NCI-H526 treated with DMSO at 0.1 percent for 48 hours (cell line): ENCODE measurements at regions not wholly inside any gene's neighbourhood (a gene's known extent, or its start where the extent isn't known, plus 50 kb on each side); places are given as distances from the start of the nearest gene placed in this dataset.

ENCODE experiments used
- DNase-seq: peaks from one replicate; lab custom pipeline; 2025; lab: John Stamatoyannopoulos, UW

DNA sequence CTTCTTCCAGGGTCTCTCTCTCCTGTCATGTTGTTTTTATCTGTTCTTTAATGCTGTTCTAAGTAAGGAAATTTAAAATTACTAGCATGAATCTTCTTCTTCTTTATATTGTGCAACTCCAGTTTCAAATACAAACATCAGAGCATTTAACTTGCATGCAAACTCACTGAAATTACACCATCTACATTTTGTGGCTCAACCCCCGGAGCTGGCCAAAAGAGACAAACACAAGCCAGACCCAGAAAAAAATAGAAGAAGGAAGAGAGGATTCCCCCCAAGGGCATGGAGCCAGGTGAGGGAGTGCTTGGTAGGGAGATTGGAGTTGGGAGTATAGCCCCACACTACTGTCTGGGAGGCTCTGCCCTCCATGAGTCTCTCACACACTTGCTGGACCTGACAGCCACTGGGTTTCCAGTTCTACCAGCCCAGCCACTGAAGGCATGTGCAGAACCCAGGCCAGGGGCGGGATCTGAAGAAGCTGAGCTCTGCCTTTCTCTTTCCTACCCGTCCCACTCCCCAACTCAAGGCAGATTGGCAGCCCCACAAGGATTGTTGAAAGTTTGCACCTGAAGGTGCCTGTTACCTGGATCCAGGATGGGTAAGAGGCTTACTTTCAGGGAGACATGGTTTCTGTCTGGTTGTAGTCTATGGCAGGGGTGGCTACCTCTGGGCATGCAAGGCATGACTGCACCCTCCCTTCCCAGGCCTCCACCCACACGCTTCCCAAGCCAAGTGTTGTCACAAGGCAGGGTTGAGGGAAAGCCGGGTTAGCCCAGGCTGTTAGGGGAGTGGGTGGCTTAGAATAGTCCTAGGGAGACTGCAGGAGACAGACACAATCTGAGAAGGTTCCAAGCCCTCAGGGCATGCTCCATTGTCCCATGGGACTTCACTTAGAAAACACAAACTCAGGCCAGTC, 297.2 kb downstream of the TGFB2 start:
- DNase-seq = no peak

DNA sequence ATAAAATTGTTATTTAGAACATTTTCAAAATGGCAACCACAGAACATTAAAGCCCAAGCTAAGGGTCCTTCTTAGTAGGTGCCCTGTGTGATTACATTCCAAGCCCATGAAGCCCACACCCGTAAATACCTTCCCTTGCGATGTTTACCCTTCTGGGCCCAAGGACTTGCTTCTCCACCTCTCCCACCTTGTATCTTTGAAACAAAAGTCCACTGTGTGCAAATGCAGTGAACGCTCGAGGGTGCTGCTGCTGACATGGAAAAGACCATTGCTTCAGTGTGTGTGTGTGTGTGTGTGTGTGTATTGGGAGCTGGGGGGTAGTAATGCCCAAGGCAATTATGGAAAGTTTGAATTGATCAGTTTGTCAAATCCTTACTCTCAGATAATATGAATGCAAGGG, 298.1 kb downstream of the TGFB2 start:
- DNase-seq = no peak

DNA sequence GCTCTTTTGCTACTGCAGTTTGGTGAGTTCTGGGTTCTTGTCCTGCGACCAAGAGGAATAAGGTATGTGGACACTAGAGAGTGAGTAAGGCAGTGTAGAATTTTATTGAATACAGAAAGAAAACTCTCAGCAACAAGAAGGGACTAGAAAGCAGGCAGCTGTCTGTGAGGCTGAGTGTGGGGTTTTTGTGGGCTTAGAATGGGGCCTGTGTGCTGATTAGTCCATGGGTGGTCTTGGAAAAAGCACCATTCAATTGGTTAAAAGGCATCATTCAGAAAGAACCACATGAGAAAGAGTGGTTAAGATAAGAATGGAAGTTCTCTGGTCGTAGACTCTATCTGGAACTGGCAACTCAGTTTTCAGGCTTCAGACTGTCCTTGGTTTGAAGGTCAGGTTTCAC, 298.8 kb downstream of the TGFB2 start:
- no peak for DNase-seq

DNA sequence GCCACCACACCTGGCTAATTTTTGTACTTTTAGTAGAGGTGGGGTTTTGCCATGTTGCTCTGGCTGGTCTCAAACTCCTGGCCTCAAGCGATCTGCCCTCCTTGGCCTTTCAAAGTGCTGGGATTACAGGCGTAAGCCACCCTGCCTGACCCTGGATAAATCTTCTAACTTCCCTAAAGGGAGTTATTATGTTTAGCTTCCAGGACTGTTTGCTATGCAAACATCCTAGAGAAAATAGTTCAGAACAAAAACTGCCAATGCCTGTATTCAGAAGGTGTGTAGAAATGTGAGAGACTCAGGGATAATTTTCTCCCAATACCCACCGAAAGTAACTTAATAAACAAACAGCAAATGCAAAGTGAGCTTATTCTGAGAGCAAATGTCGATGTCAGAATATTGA, 301.2 kb downstream of the TGFB2 start:
- DNase-seq = no peak

DNA sequence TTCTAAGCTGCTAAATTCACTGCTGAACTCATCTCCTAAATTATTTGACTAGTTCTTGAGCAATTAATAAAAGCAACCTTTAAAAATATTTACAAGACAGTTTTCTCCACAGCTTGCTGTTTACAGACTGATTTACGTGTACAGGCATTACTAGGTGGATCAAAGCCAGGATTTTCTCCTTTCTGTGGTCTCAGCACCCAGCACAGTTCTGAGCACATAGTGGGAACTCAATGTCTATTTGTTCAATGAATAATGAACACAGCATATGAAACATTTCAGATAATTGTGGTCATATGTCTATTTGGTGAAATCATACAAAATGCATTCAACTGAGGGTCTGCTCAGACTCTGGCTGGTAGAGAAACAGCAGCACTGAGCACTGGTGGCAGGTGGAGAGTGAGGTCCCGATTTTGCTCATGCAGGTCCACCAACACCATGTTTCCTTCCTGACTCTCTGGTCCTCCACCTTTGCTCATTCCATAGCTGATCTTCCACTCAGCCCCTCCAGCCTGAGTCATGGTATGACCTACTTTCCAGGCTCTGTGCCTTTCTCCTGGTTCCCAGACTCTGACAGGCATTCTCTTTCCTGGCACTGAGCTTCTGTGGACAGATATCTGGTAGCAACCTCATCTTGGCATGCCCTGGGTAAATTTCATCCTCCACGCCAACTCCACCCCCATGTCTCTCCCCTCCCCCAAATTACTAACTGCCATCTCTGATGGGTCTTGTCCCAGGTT, 311.3 kb downstream of the TGFB2 start:
- DNase-seq = no peak

DNA sequence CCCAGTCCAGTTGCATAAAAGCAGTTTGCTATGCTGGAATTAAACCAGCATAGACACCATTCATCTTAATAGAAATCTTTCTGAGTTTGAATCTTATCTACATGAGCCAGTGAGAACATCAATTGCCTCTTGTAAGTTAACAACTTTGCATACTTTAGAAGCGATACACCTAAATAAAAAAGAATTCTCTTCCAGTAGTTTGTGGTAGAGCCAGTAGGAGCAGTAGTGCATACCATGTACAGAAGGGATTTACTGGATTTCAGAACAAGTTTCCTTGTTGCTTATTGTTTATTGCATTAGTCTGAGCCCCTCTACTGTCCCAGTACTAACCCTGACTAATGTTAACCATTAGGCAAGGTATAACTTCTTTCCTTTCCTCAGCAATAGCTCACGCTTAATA, 313.1 kb downstream of the TGFB2 start:
- DNase-seq = no peak

DNA sequence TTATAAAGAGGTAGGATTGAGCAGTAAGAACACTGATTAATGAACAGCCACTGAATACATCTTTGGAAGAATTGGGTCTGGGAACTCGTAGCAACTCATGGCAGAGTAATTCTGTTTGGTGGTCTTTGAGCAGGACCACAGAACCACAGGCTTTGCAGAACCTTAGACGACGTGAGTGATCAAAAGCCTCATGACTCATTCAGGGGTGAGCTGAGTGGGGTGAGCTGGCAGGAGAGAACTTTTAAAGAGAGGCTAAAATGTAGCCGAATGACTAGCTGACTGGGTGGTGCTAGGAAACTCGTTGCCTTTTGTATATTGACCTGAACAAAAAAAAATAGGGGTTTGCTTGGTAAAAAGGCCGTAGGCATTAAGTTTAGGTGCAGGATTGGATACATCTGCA, 313.8 kb downstream of the TGFB2 start:
- no peak for DNase-seq

DNA sequence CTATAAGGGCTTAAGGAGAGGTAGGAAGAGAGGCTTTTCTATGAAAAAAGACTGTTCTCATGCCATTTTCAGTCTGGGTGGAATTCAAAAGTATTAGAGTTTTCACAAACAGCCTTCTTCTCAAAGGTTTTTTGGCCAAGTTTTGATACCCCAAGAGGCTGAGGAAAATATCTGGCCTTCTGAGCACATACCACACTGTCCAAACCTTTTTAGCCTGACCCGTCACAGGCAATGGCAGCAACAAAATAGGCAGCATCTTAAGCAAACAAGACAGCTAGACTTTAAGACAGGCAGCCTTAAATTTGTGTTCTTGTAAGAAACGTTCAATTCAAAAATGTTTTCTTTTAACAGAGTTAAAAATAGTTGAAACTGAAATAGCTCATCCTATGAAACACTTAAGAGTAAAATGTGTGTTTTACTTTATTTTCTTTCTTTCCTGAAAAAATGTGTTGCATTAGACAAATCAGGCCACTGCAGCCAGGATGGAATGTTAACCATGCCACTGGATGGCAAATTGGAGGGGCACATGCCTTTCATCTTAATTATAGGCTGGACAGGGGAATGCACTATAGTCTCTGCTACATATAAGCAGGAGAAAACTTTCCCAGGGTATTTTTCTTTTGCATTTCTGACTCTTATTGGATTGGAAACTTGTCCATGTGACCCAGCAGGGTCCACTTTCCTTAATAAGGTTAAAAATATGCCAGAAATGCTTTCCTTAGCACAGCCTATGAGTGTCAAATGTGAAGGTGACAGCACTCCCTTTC, 315.0 kb downstream of the TGFB2 start:
- no peak for DNase-seq

DNA sequence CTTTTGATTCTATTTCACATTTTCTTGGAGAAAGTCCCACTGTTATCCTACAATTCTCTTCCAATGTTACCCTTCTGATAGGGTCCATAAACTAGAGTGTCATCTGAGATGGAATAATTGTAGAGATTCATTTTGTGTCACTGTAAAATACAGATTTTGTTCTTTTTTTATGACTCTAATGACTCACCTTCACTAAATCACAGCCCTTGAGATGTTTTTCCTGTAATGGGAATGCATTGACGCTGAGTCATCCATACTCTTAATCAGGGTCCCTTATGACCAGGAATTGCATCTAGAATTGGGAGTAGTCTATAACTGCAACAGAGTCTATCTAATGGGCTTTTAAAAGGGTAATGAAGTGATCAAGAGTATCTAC, 315.5 kb downstream of the TGFB2 start:
- DNase-seq = no peak

DNA sequence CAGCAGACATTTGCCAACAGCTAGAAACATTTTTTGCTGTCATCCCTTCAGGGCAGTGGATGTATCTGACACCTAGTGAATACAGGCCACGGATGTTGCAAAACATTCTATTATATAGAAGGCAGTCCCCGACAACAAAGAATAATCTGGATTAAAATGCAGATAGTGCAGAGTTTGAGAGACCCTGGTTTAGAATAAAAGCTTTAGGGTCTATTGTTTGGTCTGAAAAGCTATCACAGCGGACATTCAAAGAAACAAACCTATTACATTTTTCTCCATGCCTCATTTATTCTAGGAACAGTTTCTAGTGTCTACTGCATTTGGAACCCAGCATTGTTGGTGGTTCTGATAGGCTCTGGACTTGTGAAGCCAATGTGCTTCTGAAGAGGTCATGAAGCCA, 316.3 kb downstream of the TGFB2 start:
- no peak for DNase-seq

DNA sequence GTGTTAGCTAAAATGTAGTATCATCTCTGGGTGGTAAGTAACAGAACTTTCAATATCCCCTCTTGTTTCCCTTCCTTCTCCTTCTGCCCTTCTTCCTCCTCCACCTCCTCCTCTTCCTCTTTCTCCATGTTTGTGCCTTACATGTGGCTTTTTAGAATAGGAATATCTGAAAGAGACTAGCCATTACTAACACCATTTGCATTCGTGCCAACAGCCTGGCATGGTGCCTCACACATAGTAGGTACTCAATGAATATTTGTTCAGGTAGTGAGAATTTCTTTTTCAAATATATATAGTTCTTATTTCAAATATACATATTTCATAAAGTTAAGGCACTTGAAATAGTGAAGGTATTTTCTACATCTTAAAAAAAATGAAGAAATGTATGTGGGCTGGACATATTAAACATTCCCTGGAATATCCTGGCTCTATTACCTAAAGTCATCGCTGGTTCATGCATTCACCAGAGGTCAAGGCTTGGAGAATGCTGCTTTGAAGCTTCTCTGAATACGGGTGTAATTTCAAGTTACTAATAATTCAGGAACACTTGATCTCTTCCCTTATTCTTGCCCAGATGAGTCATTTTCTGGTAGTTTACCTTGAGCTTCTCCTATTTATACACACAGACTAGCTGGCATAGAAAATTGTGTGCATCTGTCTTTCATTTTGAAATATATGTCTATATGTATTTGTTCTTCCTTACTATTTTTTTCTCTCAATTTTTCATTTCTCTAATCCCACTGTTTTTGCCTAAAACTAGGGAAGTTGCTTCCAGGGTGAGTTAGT, 319.4 kb downstream of the TGFB2 start:
- no peak for DNase-seq

DNA sequence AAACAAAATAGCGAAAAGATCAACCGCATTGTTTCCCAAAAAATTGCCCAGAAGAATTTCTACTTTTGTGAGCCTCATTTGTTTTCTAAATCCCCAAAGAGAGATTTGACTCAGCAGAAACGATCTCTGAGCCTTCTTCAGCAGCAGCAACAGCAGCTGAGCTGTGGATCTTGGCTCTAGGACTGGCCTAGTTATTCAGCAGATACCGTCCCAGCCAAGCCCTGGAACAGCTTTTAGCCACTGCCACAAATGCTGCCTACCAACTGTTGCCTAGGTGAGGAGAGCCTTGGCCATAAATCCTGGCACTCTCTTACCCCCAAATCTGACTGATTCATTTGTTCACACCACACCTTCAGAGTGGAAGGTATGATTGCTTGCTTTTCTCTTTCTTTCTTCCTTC, 320.1 kb downstream of the TGFB2 start:
- no peak for DNase-seq

DNA sequence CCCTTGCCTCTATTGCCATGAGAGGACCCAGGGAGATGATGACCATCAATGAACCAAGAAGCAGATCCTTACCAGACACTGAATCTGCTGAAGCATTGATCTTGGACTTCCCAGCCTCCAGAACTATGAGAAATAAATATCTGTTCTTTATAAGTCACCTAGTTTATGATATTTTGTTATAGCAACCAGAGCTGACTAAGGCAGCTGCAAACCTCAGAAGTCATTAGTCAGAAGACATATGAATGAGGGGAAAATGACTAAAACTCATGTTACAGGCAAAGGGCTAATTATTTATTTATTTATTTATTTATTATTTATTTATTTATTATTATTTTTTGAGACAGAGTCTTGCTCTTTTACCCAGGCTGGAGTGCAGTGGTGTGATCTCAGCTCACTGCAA, 321.1 kb downstream of the TGFB2 start:
- no peak for DNase-seq

DNA sequence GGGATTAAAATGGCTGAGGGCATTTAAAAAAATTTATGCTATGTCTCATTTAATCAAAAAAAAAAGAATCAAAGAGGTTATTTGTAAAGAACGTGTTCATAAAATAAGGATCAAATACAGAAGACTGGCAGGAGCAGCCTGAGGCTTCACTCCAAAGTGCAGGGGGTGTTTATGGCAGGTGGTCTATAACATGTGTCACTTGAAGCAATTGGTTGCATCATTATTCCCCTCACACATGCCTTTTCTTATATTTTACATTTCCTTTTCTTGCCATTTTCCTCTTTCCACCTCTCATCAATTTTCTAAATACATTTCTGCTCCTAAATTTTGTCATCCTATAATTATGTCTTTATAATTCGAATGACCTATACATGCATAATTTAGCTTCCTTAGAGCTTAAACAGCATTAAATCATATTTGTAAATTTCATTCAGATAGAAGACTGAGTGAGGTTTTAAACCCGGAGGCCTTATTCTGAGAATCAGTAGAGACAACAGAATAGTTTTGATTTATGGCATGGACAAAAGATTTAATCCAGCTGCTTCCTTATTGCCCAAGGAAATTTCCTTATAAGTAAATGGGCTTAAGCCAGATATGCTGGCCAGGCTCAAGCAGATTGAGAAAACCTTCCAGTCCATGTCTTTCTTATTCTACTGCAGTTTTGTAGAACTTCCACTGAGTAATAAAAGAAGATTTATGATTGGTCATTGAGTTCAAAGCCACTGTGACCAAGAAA, 322.8 kb downstream of the TGFB2 start:
- no peak for DNase-seq

DNA sequence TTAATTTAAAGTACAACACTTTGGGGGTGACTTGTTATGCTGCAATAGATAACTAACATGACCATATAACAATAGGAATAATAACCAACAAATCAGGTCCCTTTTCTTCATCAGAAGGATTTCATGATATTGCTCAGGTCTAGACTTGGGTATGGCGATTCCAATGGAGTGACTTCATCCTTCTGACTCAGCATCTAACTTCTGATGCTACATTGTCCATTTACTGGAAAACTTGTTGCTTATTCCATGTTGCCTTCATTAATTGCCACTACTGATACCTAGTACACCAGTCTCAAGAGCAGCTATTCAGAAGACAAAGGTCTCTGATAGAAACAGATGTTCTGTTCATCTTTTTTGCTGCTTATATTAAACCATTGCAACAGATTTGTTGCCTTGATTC, 324.3 kb downstream of the TGFB2 start:
- DNase-seq = no peak

DNA sequence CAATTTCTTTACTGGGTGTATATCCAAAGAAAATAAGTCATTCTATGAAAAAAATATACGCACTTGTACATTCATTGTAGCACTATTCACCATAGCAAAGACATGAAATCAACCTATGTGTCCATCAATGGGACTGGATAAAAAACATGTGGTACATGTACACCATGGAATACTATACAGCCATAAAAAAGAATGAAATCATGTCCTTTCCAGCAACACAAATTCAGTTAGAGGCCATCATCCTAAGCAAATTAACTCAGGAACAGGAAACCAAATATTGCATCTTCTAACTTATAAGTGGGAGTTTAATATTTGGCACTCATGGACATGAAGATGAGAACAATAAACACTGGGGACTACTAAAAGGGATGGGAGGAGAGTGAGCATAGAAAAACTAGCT, 325.7 kb downstream of the TGFB2 start:
- no peak for DNase-seq

DNA sequence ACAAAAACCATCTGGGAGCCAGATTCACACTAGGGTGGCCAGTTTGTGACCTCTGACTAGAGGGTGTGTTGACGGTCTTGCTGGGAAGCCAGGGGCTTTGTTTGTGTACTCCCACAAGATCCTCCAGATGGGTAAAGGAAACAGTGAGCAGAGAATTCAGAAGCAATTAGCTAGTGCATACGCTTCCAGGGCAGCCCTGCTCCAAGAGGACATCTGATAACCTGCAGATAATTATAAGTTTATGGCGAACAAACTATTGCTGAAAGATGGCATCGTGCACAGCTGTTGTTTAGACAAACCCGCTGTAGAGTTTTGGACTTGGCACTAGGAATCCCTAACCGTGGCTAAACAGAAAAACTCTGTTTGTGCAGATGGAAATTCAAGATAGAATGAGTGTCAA, 326.4 kb downstream of the TGFB2 start:
- DNase-seq = no peak

DNA sequence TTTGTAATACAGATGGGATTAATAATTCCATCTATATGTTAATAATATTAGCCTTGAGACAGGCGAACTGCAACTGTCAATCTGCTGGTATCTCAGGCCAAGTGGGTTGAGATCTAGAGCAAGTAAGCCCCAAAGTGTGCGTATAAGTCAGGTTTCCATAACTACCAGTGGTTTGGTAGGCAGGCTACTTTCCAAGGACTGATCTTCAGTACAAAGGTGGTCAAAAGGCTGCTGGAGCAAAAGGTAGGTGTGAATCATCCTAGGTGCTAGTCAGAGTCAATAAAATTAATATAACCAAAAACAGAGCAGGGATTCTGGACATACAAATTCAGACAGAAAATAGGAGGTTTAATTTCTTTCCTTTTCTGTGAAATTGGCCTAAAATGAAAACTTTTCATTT, 328.0 kb downstream of the TGFB2 start:
- no peak for DNase-seq

DNA sequence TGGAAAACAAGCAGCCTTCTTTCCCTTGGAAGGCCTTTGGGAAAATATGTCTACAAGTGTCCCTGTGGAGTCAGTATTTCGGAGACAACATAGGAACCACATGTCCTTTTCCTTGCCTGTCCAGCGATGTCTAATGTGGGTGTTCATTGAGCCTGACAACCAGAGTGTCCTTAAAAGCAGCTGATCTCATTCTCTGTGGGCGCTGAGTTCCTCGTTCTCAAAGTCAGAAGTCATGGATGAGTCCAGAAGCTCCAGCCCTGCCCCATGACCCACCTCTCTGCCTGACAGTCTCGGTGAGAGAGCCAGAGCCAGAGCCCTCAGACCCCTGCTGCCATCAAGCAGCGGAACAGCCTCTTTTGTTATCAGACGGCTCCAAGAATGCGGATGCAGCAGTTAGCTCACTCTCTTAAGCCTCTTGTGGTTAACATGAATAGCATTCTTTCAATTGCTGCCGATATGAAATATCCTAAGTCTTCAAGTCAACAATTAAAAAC, 329.2 kb downstream of the TGFB2 start:
- no peak for DNase-seq

DNA sequence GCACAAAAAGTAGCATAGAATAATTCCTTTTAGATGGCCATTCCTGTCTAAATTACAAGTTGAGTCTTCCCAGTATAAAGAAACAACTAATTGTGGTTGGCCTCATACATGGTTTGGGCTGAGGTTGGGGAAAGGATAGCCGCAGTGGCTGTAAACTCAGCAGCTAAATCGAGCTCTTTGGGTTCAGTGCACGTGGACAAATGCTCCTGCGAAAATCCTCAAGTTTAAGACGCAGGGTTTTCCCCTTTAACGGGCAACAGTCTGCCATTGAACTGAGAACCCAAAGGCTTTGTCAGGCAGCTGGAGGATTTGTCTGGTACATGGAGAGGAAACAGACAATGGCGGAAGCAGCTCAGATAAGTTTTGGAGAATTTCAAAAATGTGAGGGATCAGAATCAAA, 331.9 kb downstream of the TGFB2 start:
- no peak for DNase-seq

DNA sequence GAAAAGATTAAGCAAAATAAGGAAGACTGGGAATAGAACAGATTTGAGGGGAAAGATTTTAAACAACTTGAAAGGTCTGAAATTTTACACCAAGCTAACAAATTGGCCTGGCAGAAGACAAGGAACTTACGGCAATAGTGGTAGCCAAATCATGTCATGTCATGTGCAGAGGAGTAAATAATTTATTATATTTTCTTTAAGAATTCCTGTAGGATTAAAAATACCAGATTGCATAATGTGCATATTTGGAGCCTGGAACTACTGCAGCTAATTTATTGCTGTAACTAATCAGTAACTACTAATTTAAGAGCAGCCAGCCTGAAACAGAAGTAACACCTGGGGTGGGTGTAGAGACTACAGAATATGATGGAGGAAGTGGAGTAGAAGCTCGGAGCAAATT, 334.3 kb downstream of the TGFB2 start:
- no peak for DNase-seq
